Activated CD8-positive, alpha-beta memory T cell treated with anti-CD3 and anti-CD28 coated beads for 48 hours (primary cell): ENCODE measurements at regions not wholly inside any gene's neighbourhood (a gene's known extent, or its start where the extent isn't known, plus 50 kb on each side); places are given as distances from the start of the nearest gene placed in this dataset.
"Not testable (repeated sequence)": the region's sequence is repeated elsewhere in the genome, so short reads cannot be mapped to it uniquely, and the experiment has no call there.

Experiments used
- DNase-seq, 3 experiments: peaks; one replicate each; pipeline ENCODE4 v3.0.0-alpha.2; 2020; ENCODE audit warnings: low read depth in 2 of 3, low spot score in 2 of 3

- no peak for DNase-seq
These were observed 243.7 kb downstream of the UTRN start for GRCh38 chr6:144528743-144529425.

- DNase-seq = no peak
These were observed 245.0 kb downstream of the UTRN start for GRCh38 chr6:144530118-144530517.

- DNase-seq = not testable (repeated sequence)
These were observed 247.1 kb downstream of the UTRN start for GRCh38 chr6:144532238-144532637.

GRCh38 chr6:144534180-144534579, 249.0 kb downstream of the UTRN start:
- DNase-seq = no peak

- DNase-seq = no peak
These were observed 250.5 kb downstream of the UTRN start for GRCh38 chr6:144535630-144536029.

- DNase-seq = no peak
These were observed 250.9 kb downstream of the UTRN start for GRCh38 chr6:144536079-144536478.

GRCh38 chr6:144543006-144543871, 258.1 kb downstream of the UTRN start:
- no peak for DNase-seq

- DNase-seq = no peak
These were observed 259.2 kb downstream of the UTRN start for GRCh38 chr6:144544266-144544830.

GRCh38 chr6:144546807-144547206, 261.7 kb downstream of the UTRN start:
- DNase-seq = no peak

GRCh38 chr6:144547409-144547808, 262.3 kb downstream of the UTRN start:
- no peak for DNase-seq

- no peak for DNase-seq
These were observed 263.4 kb downstream of the UTRN start for GRCh38 chr6:144548536-144548935.

- DNase-seq = no peak
These were observed 265.0 kb downstream of the UTRN start for GRCh38 chr6:144549837-144550747.

- no peak for DNase-seq
These were observed 266.2 kb downstream of the UTRN start for GRCh38 chr6:144551339-144551738.

GRCh38 chr6:144555066-144555465, 269.9 kb downstream of the UTRN start:
- DNase-seq = no peak

GRCh38 chr6:144559865-144560593, 274.9 kb downstream of the UTRN start:
- DNase-seq = no peak

- DNase-seq = no peak
These were observed 276.4 kb downstream of the UTRN start for GRCh38 chr6:144561455-144562043.

GRCh38 chr6:144564202-144564601, 279.1 kb downstream of the UTRN start:
- no peak for DNase-seq

- DNase-seq = no peak
These were observed 281.9 kb downstream of the UTRN start for GRCh38 chr6:144566868-144567615.

GRCh38 chr6:144568241-144568640, 283.1 kb downstream of the UTRN start:
- DNase-seq = no peak
